ENCODE measurements at regions not wholly inside any gene's neighbourhood (a gene's known extent, or its start where the extent isn't known, plus 50 kb on each side); places are given as distances from the start of the nearest gene placed in this dataset.
"Not testable (repeated sequence)": the region's sequence is repeated elsewhere in the genome, so short reads cannot be mapped to it uniquely, and the experiment has no call there.

DNA sequence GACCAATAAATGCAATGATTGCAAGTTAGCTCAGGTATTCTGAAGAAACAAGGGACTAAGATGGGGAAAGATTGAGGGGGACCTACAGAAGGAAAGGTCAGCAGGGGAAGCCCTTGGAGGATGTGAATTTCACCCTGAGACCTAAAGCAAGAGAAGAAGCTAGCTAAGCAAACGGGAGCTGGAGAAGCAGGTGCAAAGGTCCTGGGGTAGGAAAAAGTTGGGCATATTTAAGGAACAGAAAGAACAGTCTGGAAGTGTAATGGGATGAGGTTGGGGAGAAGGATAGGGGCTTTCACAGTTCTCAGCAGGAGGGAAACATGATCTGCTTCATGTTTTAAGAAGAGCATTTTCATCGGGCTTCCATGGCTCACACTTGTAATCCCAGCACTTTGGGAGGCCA lies 89.7 kb upstream of the SLC45A1 start:
- no peak for DNase-seq (ENCODE audit: low read depth)
- no peak overlapping the region for H3K4me3 ChIP-seq (ENCODE audit: low read length)
- no peak for TF ChIP-seq CTCF (conservative IDR thresholded peaks at IDR 0.05; ENCODE audit: low read length)

DNA sequence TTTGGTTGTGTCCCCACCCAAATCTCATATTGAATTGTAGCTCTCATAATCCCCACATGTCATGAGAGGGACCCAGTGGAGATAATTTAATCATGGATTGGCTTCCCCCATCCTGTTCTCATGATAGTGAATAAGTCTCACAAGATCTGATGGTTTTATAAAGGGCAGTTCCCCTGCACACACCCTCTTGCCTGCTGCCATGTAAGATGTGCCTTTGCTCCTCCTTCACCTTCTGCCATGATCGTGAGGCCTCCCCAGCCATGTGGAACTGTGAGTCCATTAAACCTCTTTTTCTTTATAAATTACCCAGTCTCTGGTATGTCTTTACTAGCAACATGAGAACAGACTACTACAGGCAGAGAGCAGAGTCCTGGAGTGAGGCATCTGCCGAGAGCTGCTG lies 90.2 kb upstream of the SLC45A1 start:
- not testable (repeated sequence) for DNase-seq (ENCODE audit: low read depth); H3K4me3 ChIP-seq (ENCODE audit: low read length)

GRCh38 chr1:8226747-8227146 lies 91.2 kb upstream of the SLC45A1 start:
- DNase-seq (ENCODE audit: low read depth) = no peak
- no peak overlapping the region for H3K4me3 ChIP-seq (ENCODE audit: low read length)
- TF ChIP-seq CTCF (conservative IDR thresholded peaks at IDR 0.05; ENCODE audit: low read length) = no peak

DNA sequence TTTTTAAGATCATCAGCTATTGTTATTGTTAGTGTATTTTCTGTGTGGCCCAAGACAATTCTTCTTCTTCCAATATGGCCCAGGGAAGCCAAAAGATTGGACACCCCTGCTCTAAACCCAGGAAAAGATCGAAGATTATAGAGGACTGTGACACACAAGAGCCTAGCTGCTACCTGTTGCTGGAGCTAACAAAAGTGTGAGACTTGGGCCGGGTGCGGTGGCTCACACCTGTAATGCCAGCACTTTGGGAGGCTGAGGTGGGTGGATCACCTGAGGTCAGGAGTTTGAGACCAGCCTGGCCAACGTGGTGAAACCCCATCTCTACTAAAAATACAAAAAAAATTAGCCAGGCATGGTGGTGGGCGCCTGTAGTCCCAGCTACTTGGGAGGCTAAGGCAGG lies 91.9 kb upstream of the SLC45A1 start:
- not testable (repeated sequence) for H3K4me3 ChIP-seq (ENCODE audit: low read length); DNase-seq (ENCODE audit: low read depth)

DNA sequence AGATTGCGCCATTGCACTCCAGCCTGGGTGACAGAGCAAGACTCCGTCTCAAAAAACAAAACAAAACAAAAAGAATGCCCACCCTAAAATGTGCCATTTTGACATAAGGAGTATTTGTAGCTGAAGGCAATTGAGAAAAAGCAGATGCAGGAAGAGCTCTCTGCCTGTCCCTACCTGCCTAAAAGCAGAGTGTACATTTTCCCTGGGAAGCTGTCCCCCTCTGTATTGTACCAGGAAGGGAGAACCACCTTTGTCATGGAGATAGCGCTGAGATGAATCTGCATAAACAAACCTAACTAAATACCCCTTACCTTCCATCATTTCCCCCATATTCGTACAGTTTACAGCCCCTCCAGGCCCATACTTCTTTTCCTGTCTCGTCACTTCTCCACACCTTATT lies 94.4 kb upstream of the SLC45A1 start:
- TF ChIP-seq CTCF (conservative IDR thresholded peaks at IDR 0.05; ENCODE audit: low read length) = no peak
- no peak overlapping the region for H3K4me3 ChIP-seq (ENCODE audit: low read length)
- no peak for DNase-seq (ENCODE audit: low read depth)

DNA sequence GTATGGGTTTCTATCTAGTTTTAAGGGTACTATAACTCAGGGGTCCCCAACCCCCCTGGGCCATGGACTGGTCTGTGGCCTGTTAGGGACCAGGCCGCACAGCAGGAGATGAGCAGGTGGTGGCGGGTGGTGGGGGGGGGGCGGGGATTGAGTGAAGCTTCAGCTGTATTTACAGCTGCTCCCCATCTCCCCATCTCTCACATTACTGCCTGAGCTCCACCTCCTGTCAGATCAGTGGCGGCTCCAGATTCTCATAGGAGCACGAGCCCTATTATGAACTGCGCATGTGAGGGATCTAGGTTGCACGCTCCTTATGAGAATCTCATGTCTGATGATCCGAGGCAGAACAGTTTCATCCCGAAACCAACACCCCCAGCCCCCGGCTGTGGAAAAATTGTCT lies 95.1 kb upstream of the SLC45A1 start:
- no peak for DNase-seq (ENCODE audit: low read depth)

GRCh38 chr1:8219530-8219929 lies 98.4 kb upstream of the SLC45A1 start:
- no peak for TF ChIP-seq CTCF (conservative IDR thresholded peaks at IDR 0.05; ENCODE audit: low read length)
- H3K4me3 ChIP-seq (ENCODE audit: low read length) = no peak overlapping the region
- peak; percentile 43 for DNase-seq (ENCODE audit: low read depth)

More for the DNA sequence above, 95.1 kb upstream of the SLC45A1 start:
- TF ChIP-seq CTCF (conservative IDR thresholded peaks at IDR 0.05; ENCODE audit: low read length) = no peak
- no peak overlapping the region for H3K4me3 ChIP-seq (ENCODE audit: low read length)

GRCh38 chr1:8218351-8219092 lies 99.4 kb upstream of the SLC45A1 start:
- DNase-seq (ENCODE audit: low read depth) = peak; percentile 65
- no peak for TF ChIP-seq CTCF (conservative IDR thresholded peaks at IDR 0.05; ENCODE audit: low read length)
- H3K4me3 ChIP-seq (ENCODE audit: low read length) = no peak overlapping the region

All from AG10803 (cell line).